H1 (cell line): ENCODE measurements at regions not wholly inside any gene's neighbourhood (a gene's known extent, or its start where the extent isn't known, plus 50 kb on each side); places are given as distances from the start of the nearest gene placed in this dataset.

ENCODE experiments used
- POLR2AphosphoS5 ChIP-seq: IDR thresholded peaks from 2 replicates; pipeline ENCODE4 v1.6.1; 2011; ENCODE audit warnings: low read depth, low read length
- RAD21 ChIP-seq, 2 experiments: IDR thresholded peaks in 1 of 2; conservative IDR thresholded peaks in 1 of 2; 2 replicates each; pipeline ENCODE4 v1.6.1; 2011; ENCODE audit warnings: low read depth in 2 of 2, low read length in 2 of 2, improper control_type of control experiment in 1 of 2, inconsistent platforms in 1 of 2, mild to moderate bottlenecking in 1 of 2, moderate library complexity in 1 of 2
- TEAD4 ChIP-seq: IDR thresholded peaks from 2 replicates; pipeline ENCODE4 v1.6.1; 2012; ENCODE audit warnings: low read depth, low read length, inconsistent platforms, mixed read lengths

DNA sequence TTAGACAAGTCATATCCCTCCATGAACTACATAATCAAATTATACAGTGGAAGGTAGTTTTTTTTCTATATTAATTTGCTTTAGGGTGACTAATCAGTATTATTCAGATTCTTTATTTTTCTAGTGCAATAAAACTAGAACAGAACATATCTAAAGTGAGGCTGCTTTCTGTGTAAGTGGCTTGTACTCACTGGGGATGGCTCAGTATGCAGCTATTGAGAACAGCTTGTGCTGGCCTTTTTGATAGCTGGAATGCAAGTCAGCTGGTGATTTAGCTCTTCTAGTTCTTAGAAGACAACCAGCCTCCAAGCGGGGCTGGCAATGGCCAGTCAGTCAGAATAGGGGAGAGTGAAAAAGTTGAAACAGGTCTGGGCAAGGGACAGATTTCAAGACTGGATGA, 119.4 kb downstream of the BLID start:
- TF ChIP-seq RAD21 (IDR thresholded peaks at IDR 0.05 in 1 of 2, conservative IDR thresholded peaks at IDR 0.05 in 1 of 2; ENCODE audit: low read depth in 2 of 2, low read length in 2 of 2) (no peak), TEAD4 (no peak), POLR2AphosphoS5 (no peak)
